LNCaP clone FGC (cell line): ENCODE measurements at regions not wholly inside any gene's neighbourhood (a gene's known extent, or its start where the extent isn't known, plus 50 kb on each side); places are given as distances from the start of the nearest gene placed in this dataset.

Experiments used
- DNase-seq: peaks from one replicate; pipeline ENCODE4 v3.0.0-alpha.2; 2011; ENCODE audit warnings: low read depth
- H3K4me3 ChIP-seq: 2 replicates; pipeline ENCODE4 v1.5.1; 2011; ENCODE audit warnings: mild to moderate bottlenecking, low read depth, low read length, control low read depth
- TF ChIP-seq, protein P1 (sequence below): IDR thresholded peaks from 2 replicates; pipeline ENCODE4 v1.5.1; 2012; ENCODE audit warnings: mild to moderate bottlenecking; ENCODE audit not compliant: control insufficient read depth, insufficient read depth; ENCODE audit errors: extremely low read depth

DNA sequence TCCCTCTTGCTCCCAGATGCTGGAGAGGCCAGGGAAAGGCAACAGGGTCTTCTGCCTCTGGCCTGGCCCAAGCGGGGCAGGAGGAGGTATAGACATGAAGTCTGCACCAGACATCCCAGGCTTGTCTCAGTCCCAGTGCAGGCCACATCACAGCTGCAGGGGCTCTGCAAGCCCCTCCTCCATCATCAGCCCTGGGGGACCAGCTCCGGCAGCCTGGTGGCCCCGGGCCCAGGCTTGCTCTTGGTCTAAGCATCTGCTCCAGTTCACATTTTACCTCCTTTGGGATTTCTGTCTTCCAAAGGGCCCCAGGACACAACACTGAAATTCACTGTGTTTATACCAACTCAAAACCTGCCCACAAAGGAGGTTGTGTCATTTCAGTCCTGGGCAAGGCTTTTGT, 359.4 kb downstream of the ZNF536 start:
- no peak overlapping the region for H3K4me3 ChIP-seq
- TF ChIP-seq, protein P1, sequence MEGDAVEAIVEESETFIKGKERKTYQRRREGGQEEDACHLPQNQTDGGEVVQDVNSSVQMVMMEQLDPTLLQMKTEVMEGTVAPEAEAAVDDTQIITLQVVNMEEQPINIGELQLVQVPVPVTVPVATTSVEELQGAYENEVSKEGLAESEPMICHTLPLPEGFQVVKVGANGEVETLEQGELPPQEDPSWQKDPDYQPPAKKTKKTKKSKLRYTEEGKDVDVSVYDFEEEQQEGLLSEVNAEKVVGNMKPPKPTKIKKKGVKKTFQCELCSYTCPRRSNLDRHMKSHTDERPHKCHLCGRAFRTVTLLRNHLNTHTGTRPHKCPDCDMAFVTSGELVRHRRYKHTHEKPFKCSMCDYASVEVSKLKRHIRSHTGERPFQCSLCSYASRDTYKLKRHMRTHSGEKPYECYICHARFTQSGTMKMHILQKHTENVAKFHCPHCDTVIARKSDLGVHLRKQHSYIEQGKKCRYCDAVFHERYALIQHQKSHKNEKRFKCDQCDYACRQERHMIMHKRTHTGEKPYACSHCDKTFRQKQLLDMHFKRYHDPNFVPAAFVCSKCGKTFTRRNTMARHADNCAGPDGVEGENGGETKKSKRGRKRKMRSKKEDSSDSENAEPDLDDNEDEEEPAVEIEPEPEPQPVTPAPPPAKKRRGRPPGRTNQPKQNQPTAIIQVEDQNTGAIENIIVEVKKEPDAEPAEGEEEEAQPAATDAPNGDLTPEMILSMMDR: no peak
- no peak for DNase-seq

- DNase-seq: no peak
- TF ChIP-seq, protein P1: no peak
- no peak overlapping the region for H3K4me3 ChIP-seq
Measured at GRCh38 chr19:30729451-30729850, 357.3 kb downstream of the ZNF536 start.

- TF ChIP-seq, protein P1: no peak
- no peak overlapping the region for H3K4me3 ChIP-seq
- DNase-seq: no peak
Measured at GRCh38 chr19:30722761-30723160, 350.6 kb downstream of the ZNF536 start.

GRCh38 chr19:30722186-30722585, 350.0 kb downstream of the ZNF536 start:
- DNase-seq: no peak
- no peak overlapping the region for H3K4me3 ChIP-seq
- TF ChIP-seq, protein P1: no peak

GRCh38 chr19:30719999-30720345, 347.8 kb downstream of the ZNF536 start:
- H3K4me3 ChIP-seq: peak overlapping the region; percentile 50
- TF ChIP-seq, protein P1: no peak
- no peak for DNase-seq

DNA sequence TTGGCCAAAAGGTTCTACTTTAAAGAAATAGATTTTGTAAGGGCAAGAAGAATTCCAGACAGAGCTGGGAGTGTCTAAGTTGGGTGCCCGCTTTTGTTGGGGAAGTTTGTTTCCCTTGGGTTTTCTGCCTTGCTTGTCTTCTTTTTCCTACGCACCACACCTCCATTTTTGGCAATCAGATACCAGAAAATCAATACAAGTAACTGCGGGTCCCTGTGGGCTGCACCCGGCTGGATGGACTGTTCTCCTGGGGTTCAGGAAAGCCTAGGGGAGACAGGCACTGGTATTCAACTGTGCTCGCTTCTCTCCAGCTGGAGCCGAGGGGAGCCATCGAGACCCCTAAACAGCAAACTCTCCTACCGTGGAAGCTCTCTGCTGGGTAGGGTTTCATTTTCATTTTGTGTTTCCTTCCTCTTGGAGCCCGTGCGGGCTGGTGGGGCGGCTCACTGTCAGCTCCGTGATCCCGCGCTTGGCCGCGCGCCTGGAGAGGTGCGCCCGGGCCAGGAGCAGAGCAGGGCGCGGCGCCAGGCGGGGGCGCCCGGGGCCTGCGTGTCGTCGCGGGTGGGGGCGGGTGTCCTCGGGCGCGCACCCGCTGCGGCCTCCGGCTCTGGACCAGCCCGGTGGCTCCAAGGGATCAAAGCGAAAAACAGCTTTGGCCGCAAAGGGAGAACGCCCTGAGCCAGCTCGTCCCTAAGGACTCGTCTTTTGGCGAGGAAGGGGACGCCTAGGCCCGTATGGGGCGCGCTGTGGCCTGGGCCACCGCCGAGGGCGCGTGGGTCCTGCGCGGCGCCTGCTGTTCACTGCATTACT, 347.2 kb downstream of the ZNF536 start:
- TF ChIP-seq, protein P1: peak; percentile 39
- peak overlapping the region; percentile 50 for H3K4me3 ChIP-seq
- DNase-seq: no peak

DNA sequence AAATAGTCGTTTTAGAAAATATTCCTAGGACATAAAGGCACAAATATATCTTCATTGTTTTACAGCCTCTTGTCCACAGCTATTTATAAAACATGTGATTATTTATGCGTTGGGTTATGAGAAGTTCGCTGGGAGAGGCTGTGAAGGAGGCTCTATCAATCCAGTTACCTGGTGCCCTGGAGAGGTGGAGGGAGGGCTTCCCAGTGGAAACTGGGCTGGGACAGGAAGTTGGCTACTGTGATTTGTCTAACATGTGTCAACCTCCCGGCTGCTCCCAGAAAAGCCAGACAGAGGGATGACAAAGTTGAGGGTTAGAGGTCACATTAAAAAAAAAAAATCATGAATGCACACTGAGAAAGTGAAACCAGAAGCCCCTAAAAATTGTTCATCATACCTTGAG, 346.5 kb downstream of the ZNF536 start:
- TF ChIP-seq, protein P1: no peak
- H3K4me3 ChIP-seq: peak overlapping the region; percentile 50; the same call in 1 of the 2 replicates
- no peak for DNase-seq
